H1 (cell line): ENCODE measurements at regions not wholly inside any gene's neighbourhood (a gene's known extent, or its start where the extent isn't known, plus 50 kb on each side); places are given as distances from the start of the nearest gene placed in this dataset.

Experiments
- CTCF ChIA-PET: fragments of 300-600 bp; sonication (Branson Sonifier 250); formaldehyde crosslinking; loops from one replicate; lab custom pipeline; 2021; ENCODE audit not compliant: partially characterized antibody; lab: Charles Lee
- POLR2A ChIA-PET: fragments of 300-600 bp; sonication (Branson Sonifier 250); formaldehyde crosslinking; loops from one replicate; lab custom pipeline; 2021; ENCODE audit warnings: inconsistent platforms; ENCODE audit not compliant: partially characterized antibody; lab: Charles Lee
- DNase-seq, 2 experiments: peaks; one replicate each; pipeline versions ENCODE4 v3.0.0 to v3.0.0-alpha.2; 2010 to 2022; ENCODE audit warnings: low spot score in 2 of 2, low read depth in 1 of 2, mixed read lengths in 1 of 2
- FAIRE-seq: peaks from 2 replicates; lab custom pipeline; 2011; peaks lifted over from hg19 to GRCh38; lab: Jason Lieb, UNC
- H2AFZ ChIP-seq: 2 replicates; pipeline ENCODE4 v1.8.1; 2012; ENCODE audit warnings: low read length, inconsistent platforms
- H2AK5ac ChIP-seq: 2 replicates; pipeline ENCODE4 v1.6.1; 2013; ENCODE audit warnings: low read depth, low read length
- H2BK120ac ChIP-seq: replicated peaks from 2 replicates; pipeline ENCODE3; 2013; ENCODE audit warnings: low read depth, low read length, inconsistent platforms
- H2BK12ac ChIP-seq: 2 replicates; pipeline ENCODE4 v1.6.1; 2013; ENCODE audit warnings: low read depth, low read length
- H2BK15ac ChIP-seq: 2 replicates; pipeline ENCODE4 v1.6.1; 2013; ENCODE audit warnings: low read length
- H2BK20ac ChIP-seq: 2 replicates; pipeline ENCODE4 v1.6.1; 2013; ENCODE audit warnings: low read length
- H2BK5ac ChIP-seq: 2 replicates; pipeline ENCODE4 v1.6.1; 2013; ENCODE audit warnings: low read depth, low read length
- H3K14ac ChIP-seq: 2 replicates; pipeline ENCODE4 v1.6.1; 2013; ENCODE audit warnings: inconsistent platforms; ENCODE audit not compliant: insufficient read length
- H3K18ac ChIP-seq: 2 replicates; pipeline ENCODE4 v1.6.1; 2013; ENCODE audit warnings: low read length; ENCODE audit errors: extremely low read depth
- H3K23ac ChIP-seq: 2 replicates; pipeline ENCODE4 v1.6.1; 2013; ENCODE audit warnings: inconsistent platforms; ENCODE audit not compliant: insufficient read length
- H3K23me2 ChIP-seq: 2 replicates; pipeline ENCODE4 v1.6.1; 2013; ENCODE audit warnings: low read depth, low read length
- H3K27ac ChIP-seq: 2 replicates; pipeline ENCODE4 v1.6.1; 2011; ENCODE audit warnings: low read depth, low read length, inconsistent platforms
- H3K27me3 ChIP-seq, 4 experiments: replicated peaks in 1 of 4; 1 replicate in 1 of 4; 2 replicates in 3 of 4; pipeline versions ENCODE4 v1.6.1 to v1.8.1; 2011 to 2013; ENCODE audit warnings: low read length in 3 of 4, mild to moderate bottlenecking in 3 of 4, inconsistent platforms in 2 of 4, mixed read lengths in 2 of 4, moderate library complexity in 1 of 4; ENCODE audit not compliant: control insufficient read depth in 3 of 4, insufficient read depth in 3 of 4; ENCODE audit errors: extremely low read depth in 1 of 4
- H3K36me3 ChIP-seq, 4 experiments: 2 replicates each; pipeline versions ENCODE4 v1.6.1 to v1.8.1; 2011 to 2013; ENCODE audit warnings: mild to moderate bottlenecking in 4 of 4, low read length in 3 of 4, moderate library complexity in 2 of 4, control low read depth in 1 of 4, inconsistent platforms in 1 of 4; ENCODE audit not compliant: insufficient read depth in 4 of 4, control insufficient read depth in 2 of 4
- H3K4ac ChIP-seq: replicated peaks from 2 replicates; pipeline ENCODE3; 2013; ENCODE audit warnings: low read length, low read depth, mixed read lengths, inconsistent platforms; ENCODE audit not compliant: insufficient read length
- H3K4me1 ChIP-seq, 4 experiments: replicated peaks in 1 of 4; 1 replicate in 1 of 4; 2 replicates in 3 of 4; pipeline versions ENCODE4 v1.6.1 to v1.8.1; 2011 to 2013; ENCODE audit warnings: low read length in 3 of 4, inconsistent platforms in 2 of 4, mixed read lengths in 1 of 4; ENCODE audit not compliant: insufficient read depth in 4 of 4, control insufficient read depth in 3 of 4
- H3K4me2 ChIP-seq, 2 experiments: 2 replicates each; pipeline versions ENCODE4 v1.6.1 to v1.8.1; 2011 to 2013; ENCODE audit warnings: low read depth in 2 of 2, low read length in 2 of 2, control low read depth in 1 of 2, inconsistent platforms in 1 of 2, mild to moderate bottlenecking in 1 of 2; ENCODE audit not compliant: insufficient read depth in 1 of 2
- H3K4me3 ChIP-seq, 4 experiments: fragments of 200-600, 300-600 bp in 1 of 4; sonication (generic), shearing (Covaris generic), sonication (Bioruptor Twin) in 1 of 4; 2 replicates each; pipeline versions ENCODE4 v1.5.1 to v1.8.1; 2011 to 2016; ENCODE audit warnings: low read length in 4 of 4, low read depth in 3 of 4, control low read depth in 2 of 4, inconsistent platforms in 2 of 4, mild to moderate bottlenecking in 2 of 4, mixed read lengths in 1 of 4, moderate library complexity in 1 of 4; ENCODE audit not compliant: insufficient read depth in 2 of 4; ENCODE audit errors: extremely low read depth in 1 of 4
- H3K56ac ChIP-seq: replicated peaks from 2 replicates; pipeline ENCODE3; 2013; ENCODE audit warnings: low read depth, mild to moderate bottlenecking, mixed read lengths, low read length, inconsistent platforms; ENCODE audit not compliant: insufficient read length
- H3K79me1 ChIP-seq: 2 replicates; pipeline ENCODE4 v1.6.1; 2013; ENCODE audit warnings: low read depth, low read length, control low read depth
- H3K79me2 ChIP-seq, 2 experiments: 2 replicates each; pipeline versions ENCODE4 v1.6.1 to v1.8.1; 2012 to 2013; ENCODE audit warnings: low read length in 2 of 2, mild to moderate bottlenecking in 2 of 2, inconsistent platforms in 1 of 2; ENCODE audit not compliant: insufficient read depth in 2 of 2, control insufficient read depth in 1 of 2
- H3K9ac ChIP-seq, 4 experiments: replicated peaks in 1 of 4; 1 replicate in 1 of 4; 2 replicates in 3 of 4; pipeline versions ENCODE4 v1.6.1 to v1.8.1; 2011 to 2013; ENCODE audit warnings: low read depth in 3 of 4, low read length in 3 of 4, control low read depth in 2 of 4, mild to moderate bottlenecking in 2 of 4, moderate library complexity in 2 of 4, inconsistent platforms in 1 of 4; ENCODE audit errors: extremely low read depth in 1 of 4
- H3K9me3 ChIP-seq, 2 experiments: 2 replicates each; pipeline versions ENCODE4 v1.6.1 to v1.8.1; 2012 to 2013; ENCODE audit warnings: mild to moderate bottlenecking in 2 of 2, moderate library complexity in 2 of 2, control low read depth in 1 of 2, inconsistent platforms in 1 of 2, low read depth in 1 of 2, low read length in 1 of 2, mixed read lengths in 1 of 2; ENCODE audit not compliant: insufficient read depth in 2 of 2
- H4K20me1 ChIP-seq, 2 experiments: replicated peaks in 1 of 2; 2 replicates each; pipeline versions ENCODE3 to v1.8.1; 2011 to 2013; ENCODE audit warnings: inconsistent platforms in 2 of 2, low read length in 2 of 2, mild to moderate bottlenecking in 1 of 2; ENCODE audit not compliant: insufficient read depth in 2 of 2, control insufficient read depth in 1 of 2
- H4K5ac ChIP-seq: 2 replicates; pipeline ENCODE4 v1.6.1; 2013; ENCODE audit warnings: low read length, low read depth, mixed read lengths, inconsistent platforms; ENCODE audit not compliant: insufficient read length
- H4K8ac ChIP-seq: 2 replicates; pipeline ENCODE4 v1.8.0; 2013; ENCODE audit warnings: mild to moderate bottlenecking, moderate library complexity, low read length, inconsistent platforms; ENCODE audit not compliant: insufficient read depth; ENCODE audit errors: extremely low read depth
- H4K91ac ChIP-seq: replicated peaks from 2 replicates; pipeline ENCODE3; 2013; ENCODE audit warnings: low read length, mixed read lengths, inconsistent platforms; ENCODE audit not compliant: insufficient read length
- CHD1 ChIP-seq: IDR thresholded peaks from 2 replicates; pipeline ENCODE4 v1.6.1; 2012; ENCODE audit warnings: low read depth, low read length, improper control_type of control experiment
- FOSL1 ChIP-seq: IDR thresholded peaks from 2 replicates; pipeline ENCODE4 v1.6.1; 2011; ENCODE audit warnings: mild to moderate bottlenecking, low read depth, low read length, moderate library complexity; ENCODE audit not compliant: insufficient read depth
- GTF2F1 ChIP-seq: IDR thresholded peaks from 2 replicates; pipeline ENCODE4 v1.6.1; 2012; ENCODE audit warnings: low read depth, low read length, improper control_type of control experiment, borderline replicate concordance
- NRF1 ChIP-seq: IDR thresholded peaks from 2 replicates; pipeline ENCODE4 v1.6.1; 2011; ENCODE audit warnings: mild to moderate bottlenecking, low read depth, low read length, improper control_type of control experiment
- RNF2 ChIP-seq: fragments of 200-900, 300-1000 bp; sonication (generic); IDR thresholded peaks from 2 replicates; pipeline ENCODE4 v1.7.1; 2016; ENCODE audit warnings: borderline replicate concordance, low read depth, mild to moderate bottlenecking, antibody characterized with exemption, low read length; ENCODE audit not compliant: poor library complexity, severe bottlenecking; ENCODE audit errors: missing control alignments
- SIX5 ChIP-seq: IDR thresholded peaks from 2 replicates; pipeline ENCODE4 v1.6.1; 2011; ENCODE audit warnings: mild to moderate bottlenecking, low read depth, low read length
- TAF1 ChIP-seq: IDR thresholded peaks from 2 replicates; pipeline ENCODE4 v1.6.1; 2011; ENCODE audit warnings: mild to moderate bottlenecking, low read depth, low read length
- TEAD4 ChIP-seq: IDR thresholded peaks from 2 replicates; pipeline ENCODE4 v1.6.1; 2012; ENCODE audit warnings: low read depth, low read length, inconsistent platforms, mixed read lengths
- WGBS, 2 experiments: shearing (Covaris generic) in 1 of 2; methylation state at CpG; one replicate each; pipeline versions ENCODE4 v1.1.6 to v1.1.7; 2013 to 2015; ENCODE audit warnings: low lambda C conversion rate in 2 of 2, mixed read lengths in 2 of 2, inconsistent platforms in 1 of 2, low coverage in 1 of 2, missing lambda C conversion rate in 1 of 2; ENCODE audit not compliant: insufficient replicate concordance in 2 of 2, insufficient coverage in 1 of 2, insufficient read length in 1 of 2; ENCODE audit errors: extremely low coverage in 1 of 2, missing lambda C conversion rate in 1 of 2; 5-methylcytosine and 5-hydroxymethylcytosine counted together

DNA sequence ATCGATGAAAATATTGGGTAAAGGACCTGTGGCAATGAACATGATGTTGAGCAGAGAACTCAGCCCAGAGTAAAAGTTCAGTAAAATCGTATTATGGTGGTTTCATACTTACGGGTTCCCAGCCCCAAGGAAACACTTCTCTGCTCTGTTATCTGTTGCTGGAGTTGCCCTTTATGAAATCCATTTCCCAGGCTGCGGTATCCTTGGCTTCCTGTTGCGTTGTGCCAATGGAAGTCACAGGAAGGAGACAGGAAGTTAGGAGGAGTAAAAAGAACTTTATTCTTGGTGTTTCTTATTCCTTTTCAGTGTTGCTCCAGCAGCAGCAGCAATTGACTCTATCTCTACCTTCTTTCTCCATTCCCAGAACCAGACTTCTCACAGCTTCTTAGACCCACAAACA, 965.2 kb downstream of the VRK1 start:
- Histone ChIP-seq H2BK12ac (no peak overlapping the region), H4K20me1 (no peaks in the 10 kb centered on the region), H3K56ac (no peak overlapping the region), H3K9ac (no peak overlapping the region), H3K14ac (no peak overlapping the region), H4K91ac (no peak overlapping the region), H2BK5ac (no peak overlapping the region), H3K9me3 (no peaks in the 10 kb centered on the region), H4K5ac (no peak overlapping the region), H3K27me3 (no peaks in the 10 kb centered on the region), H3K23ac (no peak overlapping the region), H3K4me1 (peaks cover 6 to 10% (median 7%) of the 10 kb centered on the region in 4 experiments; a peak in 6 of 7 replicates), H3K4me3 (no peak overlapping the region), H3K18ac (no peak overlapping the region), H3K79me1 (no peaks in the 10 kb centered on the region), H2AFZ (no peak overlapping the region), H2BK20ac (no peak overlapping the region), H2BK120ac (no peak overlapping the region), H4K8ac (no peak overlapping the region), H3K27ac (no peak overlapping the region), H2AK5ac (no peak overlapping the region), H3K79me2 (no peaks in the 10 kb centered on the region), H2BK15ac (no peak overlapping the region), H3K4ac (no peak overlapping the region), H3K23me2 (no peaks in the 10 kb centered on the region), H3K36me3 (no peaks in the 10 kb centered on the region), H3K4me2 (no peak overlapping the region)
- DNase-seq (no peak), FAIRE-seq (no peak)
- 88% methylated on average over 5 of the region's 5 CpGs; no CpG with 5 or more reads in 1 of the 2 experiments for WGBS, 2 experiments
- ChIA-PET POLR2A (no interaction called here), CTCF (no interaction called here)
- no peak for TF ChIP-seq NRF1
- no peak for TF ChIP-seq TEAD4
- TF ChIP-seq GTF2F1 = no peak
- no peak for TF ChIP-seq SIX5
- TF ChIP-seq TAF1 = no peak
- no peak for TF ChIP-seq FOSL1
- no peak for TF ChIP-seq RNF2
- no peak for TF ChIP-seq CHD1
